ENCODE measurements at regions not wholly inside any gene's neighbourhood (a gene's known extent, or its start where the extent isn't known, plus 50 kb on each side); places are given as distances from the start of the nearest gene placed in this dataset.

GRCh38 chr22:25366408-25366807 is 147.0 kb downstream of the CRYBB2 start:
- H3K27me3 ChIP-seq (ENCODE audit: control insufficient read depth in 2 of 2, insufficient read depth in 2 of 2, low read length in 2 of 2), result no peaks in the 10 kb centered on the region
- H3K9me3 ChIP-seq (replicated peaks; ENCODE audit: control insufficient read depth, insufficient read depth, low read length), result no peaks in the 10 kb centered on the region
- no peak overlapping the region for H3K4me2 ChIP-seq (ENCODE audit: insufficient read depth, low read length)
- H2AFZ ChIP-seq (ENCODE audit: low read depth, low read length), result no peak overlapping the region
- H3K9me1 ChIP-seq (replicated peaks; ENCODE audit: control insufficient read depth, extremely low read depth, insufficient read depth, low read length), result no peaks in the 10 kb centered on the region
- H3K4me1 ChIP-seq (ENCODE audit: control insufficient read depth, extremely low read depth, insufficient read depth, low read length), result peaks cover 10% of the 10 kb centered on the region
- dilution Hi-C loops (cut with MboI; ENCODE audit: extremely low pct_ligation_motif_present, low sequenced_read_pairs) (no loop called here), intact Hi-C loops (cut with micrococcal nuclease) (no loop called here)
- ChIA-PET POLR2A (no interaction called here), CTCF (no interaction called here)
- TF ChIP-seq EZH2 (IDR thresholded peaks at IDR 0.05; ENCODE audit: borderline replicate concordance, low read depth, low read length, severe bottlenecking), result no peak
- no peaks in the 10 kb centered on the region for H3K36me3 ChIP-seq (ENCODE audit: control insufficient read depth in 2 of 2, extremely low read depth in 1 of 2, insufficient read depth in 2 of 2, low read length in 2 of 2)
- H4K20me1 ChIP-seq (replicated peaks; ENCODE audit: control insufficient read depth, extremely low read depth, insufficient read depth, low read length), result no peaks in the 10 kb centered on the region
- H3K4me3 ChIP-seq (replicated peaks in 1 of 3; ENCODE audit: insufficient read depth in 1 of 3, low read depth in 1 of 3, low read length in 3 of 3), result no peak overlapping the region
- no TSS peak for BruUV-seq (replicated peaks)
- H3K9ac ChIP-seq (replicated peaks; ENCODE audit: extremely low read depth, insufficient read depth, low read length), result no peak overlapping the region
- H3K27ac ChIP-seq (ENCODE audit: insufficient read depth, low read depth, low read length), result no peak overlapping the region
- FAIRE-seq (no peak), DNase-seq (ENCODE audit: low read depth, low spot score) (no peak)
- no peaks in the 10 kb centered on the region for H3K79me2 ChIP-seq (ENCODE audit: control insufficient read depth, insufficient read depth, low read length)

- Histone ChIP-seq H4K20me1 (replicated peaks; ENCODE audit: control insufficient read depth, extremely low read depth, insufficient read depth, low read length) (no peaks in the 10 kb centered on the region), H3K36me3 (ENCODE audit: control insufficient read depth in 2 of 2, extremely low read depth in 1 of 2, insufficient read depth in 2 of 2, low read length in 2 of 2) (no peaks in the 10 kb centered on the region), H3K79me2 (ENCODE audit: control insufficient read depth, insufficient read depth, low read length) (no peaks in the 10 kb centered on the region), H3K4me2 (ENCODE audit: insufficient read depth, low read length) (no peak overlapping the region), H3K4me3 (replicated peaks in 1 of 3; ENCODE audit: insufficient read depth in 1 of 3, low read depth in 1 of 3, low read length in 3 of 3) (no peak overlapping the region), H3K4me1 (ENCODE audit: control insufficient read depth, extremely low read depth, insufficient read depth, low read length) (peaks cover 10% of the 10 kb centered on the region), H2AFZ (ENCODE audit: low read depth, low read length) (no peak overlapping the region), H3K9me3 (replicated peaks; ENCODE audit: control insufficient read depth, insufficient read depth, low read length) (no peaks in the 10 kb centered on the region), H3K9ac (replicated peaks; ENCODE audit: extremely low read depth, insufficient read depth, low read length) (no peak overlapping the region), H3K27me3 (ENCODE audit: control insufficient read depth in 2 of 2, insufficient read depth in 2 of 2, low read length in 2 of 2) (no peaks in the 10 kb centered on the region), H3K27ac (ENCODE audit: insufficient read depth, low read depth, low read length) (no peak overlapping the region), H3K9me1 (replicated peaks; ENCODE audit: control insufficient read depth, extremely low read depth, insufficient read depth, low read length) (no peaks in the 10 kb centered on the region)
- BruUV-seq (replicated peaks), result no TSS peak
- DNase-seq (ENCODE audit: low read depth, low spot score) (no peak), FAIRE-seq (no peak)
- intact Hi-C loops (cut with micrococcal nuclease) (no loop called here), dilution Hi-C loops (cut with MboI; ENCODE audit: extremely low pct_ligation_motif_present, low sequenced_read_pairs) (no loop called here)
- TF ChIP-seq POLR2A (IDR thresholded peaks at IDR 0.05; ENCODE audit: low read depth, low read length) (no peak), MYC (IDR thresholded peaks at IDR 0.05; ENCODE audit: low read depth, low read length) (no peak), EZH2 (IDR thresholded peaks at IDR 0.05; ENCODE audit: borderline replicate concordance, low read depth, low read length, severe bottlenecking) (no peak), FOS (IDR thresholded peaks at IDR 0.05; ENCODE audit: borderline replicate concordance, insufficient read depth, low read length) (no peak), CTCF (IDR thresholded peaks at IDR 0.05; ENCODE audit: extremely low read depth in 1 of 2, insufficient read depth in 1 of 2, low read depth in 1 of 2, low read length in 2 of 2) (no peak), POLR2AphosphoS5 (IDR thresholded peaks at IDR 0.05; ENCODE audit: insufficient read depth, low read depth, low read length) (no peak), MAX (IDR thresholded peaks at IDR 0.05; ENCODE audit: insufficient read depth, insufficient read length) (no peak), GATA2 (IDR thresholded peaks at IDR 0.05; ENCODE audit: insufficient read depth, insufficient read length, low read depth, low read length) (no peak), JUN (IDR thresholded peaks at IDR 0.05; ENCODE audit: borderline replicate concordance, insufficient read depth, insufficient read length, low read depth) (no peak)
- POLR2A ChIA-PET, result no interaction called here
- CTCF ChIA-PET, result no interaction called here
These were observed 147.5 kb downstream of the CRYBB2 start for GRCh38 chr22:25366876-25367466.
